Activated CD4-positive, CD25-positive, alpha-beta regulatory T cell treated with anti-CD3 and anti-CD28 coated beads, Interleukin-2, amount 50 U/mL, for 24 hours (primary cell): ENCODE measurements at regions not wholly inside any gene's neighbourhood (a gene's known extent, or its start where the extent isn't known, plus 50 kb on each side); places are given as distances from the start of the nearest gene placed in this dataset.
"Not testable (repeated sequence)": the region's sequence is repeated elsewhere in the genome, so short reads cannot be mapped to it uniquely, and the experiment has no call there.

Source experiments
- ATAC-seq, 2 donors: fragments of 150-1000 bp; cut with Tn5 transposase; one replicate each; pipeline ENCODE4 v1.10.0; 2021; ENCODE audit warnings: mild to moderate bottlenecking in 1 of 2, moderate library complexity in 1 of 2

DNA sequence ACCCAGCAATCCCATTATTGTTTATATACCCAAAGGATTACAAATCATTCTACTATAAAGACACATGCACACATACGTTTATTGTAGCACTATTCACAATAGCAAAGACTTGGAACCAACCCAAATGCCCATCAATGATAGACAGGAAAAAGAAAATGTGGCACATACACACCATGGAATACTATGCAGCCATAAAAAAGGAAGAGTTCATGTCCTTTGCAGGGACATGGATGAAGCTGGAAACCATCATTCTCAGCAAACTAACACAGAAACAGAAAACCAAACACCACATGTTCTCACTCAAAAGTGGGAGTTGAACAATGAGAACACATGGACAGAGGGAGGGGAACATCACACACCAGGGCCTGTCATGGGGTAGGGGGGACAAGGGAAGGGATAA lies 91.3 kb upstream of the PCED1B start:
- ATAC-seq = not testable (repeated sequence)

- ATAC-seq = no peak
These were observed 89.2 kb upstream of the PCED1B start for GRCh38 chr12:46990211-46990610.

DNA sequence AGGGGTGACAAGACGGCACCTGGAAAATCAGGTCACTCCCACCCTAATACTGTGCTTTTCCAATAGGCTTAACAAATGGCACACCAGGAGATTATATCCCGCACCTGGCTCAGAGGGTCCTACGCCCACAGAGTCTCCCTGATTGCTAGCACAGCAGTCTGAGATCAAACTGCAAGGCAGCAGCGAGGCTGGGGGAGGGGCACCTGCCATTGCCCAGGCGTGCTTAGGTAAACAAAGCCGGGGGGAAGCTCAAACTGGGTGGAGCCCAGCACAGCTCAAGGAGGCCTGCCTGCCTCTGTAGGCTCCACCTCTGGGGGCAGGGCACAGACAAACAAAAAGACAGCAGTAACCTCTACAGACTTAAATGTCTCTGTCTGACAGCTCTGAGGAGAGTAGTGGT lies 87.4 kb upstream of the PCED1B start:
- ATAC-seq = not testable (repeated sequence)

DNA sequence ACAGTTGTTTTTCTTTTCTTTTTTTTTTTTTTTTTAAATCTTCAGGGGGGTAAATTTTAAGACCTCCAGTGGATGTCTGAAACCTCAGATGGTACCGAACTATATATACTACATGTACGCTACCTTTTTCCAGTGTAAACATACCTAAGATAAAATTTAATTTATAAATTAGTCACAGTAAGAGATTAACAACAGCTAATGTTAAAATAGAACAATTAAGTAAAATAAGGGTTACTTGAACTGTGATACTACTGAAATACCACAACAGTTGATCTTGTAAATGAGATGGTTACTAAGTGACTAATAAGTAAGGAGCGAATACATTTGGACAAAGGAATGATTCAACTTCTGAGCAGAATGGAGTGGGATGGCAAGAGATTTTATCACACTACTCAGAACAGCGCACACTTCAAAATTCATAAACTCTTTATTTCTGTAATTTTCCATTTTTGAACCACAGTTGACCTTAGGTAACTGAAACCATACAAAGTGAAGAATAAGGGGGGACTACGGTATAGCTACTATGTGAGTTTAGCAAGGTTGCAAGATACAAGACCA lies 80.5 kb upstream of the PCED1B start:
- ATAC-seq = peak in 1 of 2 donors; percentile 13

- ATAC-seq = no peak
These were observed 74.8 kb upstream of the PCED1B start for GRCh38 chr12:47004634-47005033.

DNA sequence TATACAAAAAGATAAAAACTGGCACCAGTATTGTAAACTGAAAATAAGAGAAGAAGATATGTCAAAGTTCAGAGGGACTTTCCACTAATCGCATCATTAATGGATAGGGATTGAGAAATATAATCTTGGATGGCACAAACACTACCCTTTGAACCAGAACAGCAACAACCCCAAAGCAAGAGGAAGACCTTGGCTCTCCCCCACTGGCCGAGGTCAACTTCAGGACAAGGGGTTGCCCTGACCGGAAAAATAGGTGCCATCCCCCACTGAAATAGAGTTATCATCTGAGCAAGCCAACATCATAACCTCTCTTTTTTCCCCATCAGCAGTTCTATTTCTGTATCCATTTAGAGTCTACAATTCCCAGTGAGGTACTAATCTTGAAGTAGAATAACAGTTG lies 72.4 kb upstream of the PCED1B start:
- no peak for ATAC-seq

DNA sequence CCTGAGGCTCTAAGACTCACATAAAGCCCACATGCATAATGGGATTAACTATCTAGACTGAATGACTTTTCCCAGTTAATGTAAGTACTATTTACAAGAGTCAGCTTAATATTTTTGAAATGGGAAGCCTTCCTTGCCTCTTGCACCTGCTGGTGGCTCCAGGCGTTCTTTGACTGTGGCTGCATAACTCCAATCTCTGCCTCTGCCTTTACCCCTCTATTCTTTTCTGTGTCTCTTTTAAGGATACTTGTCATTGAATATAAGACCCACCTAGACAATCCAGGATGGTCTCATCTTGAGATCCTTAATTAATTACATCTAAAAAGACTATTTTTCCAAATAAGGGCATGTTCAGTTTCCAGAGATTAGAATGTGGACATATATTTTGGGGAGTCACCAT lies 66.9 kb upstream of the PCED1B start:
- ATAC-seq = no peak

DNA sequence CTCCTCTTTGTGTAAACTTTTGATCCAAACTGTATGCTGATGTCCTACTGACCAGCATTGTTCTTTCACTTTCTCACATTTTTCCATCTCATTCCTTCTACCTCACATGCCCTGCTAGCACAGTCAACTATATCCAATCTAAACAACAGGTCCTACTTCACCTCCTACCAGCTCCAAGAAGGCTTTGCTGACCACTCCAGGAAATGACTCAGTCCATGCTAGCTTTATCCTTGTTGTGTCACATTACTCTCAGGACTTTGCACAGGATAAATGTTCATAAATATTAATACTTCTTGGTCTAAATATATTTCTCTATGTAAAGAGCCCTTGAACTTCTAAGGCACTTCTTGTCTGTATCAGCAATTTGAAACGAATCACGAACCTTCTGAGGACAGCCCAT lies 64.9 kb upstream of the PCED1B start:
- ATAC-seq = no peak

- ATAC-seq = no peak
These were observed 64.0 kb upstream of the PCED1B start for GRCh38 chr12:47015381-47015780.

- no peak for ATAC-seq
These were observed 62.2 kb upstream of the PCED1B start for GRCh38 chr12:47017041-47017713.

- ATAC-seq = no peak
These were observed 61.4 kb upstream of the PCED1B start for GRCh38 chr12:47017901-47018475.

GRCh38 chr12:47020211-47020821 lies 59.1 kb upstream of the PCED1B start:
- ATAC-seq = no peak

DNA sequence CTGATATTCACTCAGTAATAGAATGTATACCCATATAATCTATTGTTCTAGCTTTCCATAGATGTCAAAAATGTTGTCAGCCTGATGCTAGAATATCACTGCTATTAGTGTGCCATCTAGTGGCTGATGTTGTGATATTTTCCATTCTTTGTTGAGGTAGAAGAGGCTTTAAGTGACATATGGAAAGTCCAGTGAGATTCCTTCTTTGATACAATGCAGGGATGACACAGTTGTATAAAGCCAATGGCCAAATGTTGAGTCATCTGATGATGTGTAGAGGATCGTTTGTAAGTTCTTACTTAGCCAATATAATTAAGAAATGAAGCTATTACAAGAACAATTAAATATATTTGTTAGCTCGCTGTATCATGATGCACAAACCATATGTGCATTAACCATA lies 58.1 kb upstream of the PCED1B start:
- peak; percentile 74 to 82 for ATAC-seq

- peak; percentile 39 to 68 for ATAC-seq
These were observed 57.1 kb upstream of the PCED1B start for GRCh38 chr12:47022296-47022695.

- no peak for ATAC-seq
These were observed 56.1 kb upstream of the PCED1B start for GRCh38 chr12:47023311-47023710.

- ATAC-seq = no peak
These were observed 55.5 kb upstream of the PCED1B start for GRCh38 chr12:47023953-47024352.

GRCh38 chr12:47024463-47024862 lies 55.0 kb upstream of the PCED1B start:
- no peak for ATAC-seq

- no peak for ATAC-seq
These were observed 54.1 kb upstream of the PCED1B start for GRCh38 chr12:47025349-47025748.

- ATAC-seq = no peak
These were observed 53.6 kb upstream of the PCED1B start for GRCh38 chr12:47025798-47026197.

DNA sequence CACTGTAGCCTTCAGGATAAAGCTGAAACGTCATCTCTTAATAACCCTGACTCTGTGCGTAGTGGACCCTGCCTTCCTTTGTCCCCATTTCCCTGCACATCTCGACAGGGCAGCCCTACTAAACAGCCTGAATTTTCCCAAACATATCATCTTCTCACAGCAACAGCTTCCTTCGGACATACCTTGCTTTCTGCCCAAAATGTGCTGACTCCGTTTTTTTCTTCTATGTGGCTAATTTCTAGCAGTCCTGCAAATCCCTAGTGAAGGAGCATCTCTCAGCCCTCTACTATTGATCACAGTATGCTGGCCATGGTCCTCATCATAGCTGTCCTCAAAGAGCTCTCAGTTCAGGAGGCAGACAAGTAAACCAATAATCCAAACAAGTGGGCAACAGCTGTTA lies 53.1 kb upstream of the PCED1B start:
- ATAC-seq = no peak
